WTC11 (cell line): ENCODE measurements at regions not wholly inside any gene's neighbourhood (a gene's known extent, or its start where the extent isn't known, plus 50 kb on each side); places are given as distances from the start of the nearest gene placed in this dataset.
"Not testable (repeated sequence)": the region's sequence is repeated elsewhere in the genome, so short reads cannot be mapped to it uniquely, and the experiment has no call there.

Experiments
- ATAC-seq: fragments of 200-7000 bp; cut with Tn5 transposase; 2 replicates; pipeline ENCODE4 v1.10.0; 2021; ENCODE audit warnings: mild to moderate bottlenecking, moderate library complexity
- CTCF ChIA-PET: fragments of 300-600 bp; sonication (Branson Sonifier 250); formaldehyde crosslinking; loops from one replicate; lab custom pipeline; 2021; ENCODE audit warnings: antibody characterized with exemption; lab: Charles Lee
- POLR2A ChIA-PET: fragments of 350-600 bp; sonication (Branson Sonifier 250); formaldehyde crosslinking; loops from one replicate; lab custom pipeline; 2021; ENCODE audit warnings: antibody characterized with exemption; lab: Charles Lee
- DNase-seq: peaks from one replicate; pipeline ENCODE4 v3.0.0; 2021; ENCODE audit warnings: low spot score
- H3K27ac Mint-ChIP-seq: 2 replicates; pipeline ENCODE4 v1.8.0; 2021; ENCODE audit warnings: mixed read lengths
- H3K27me3 Mint-ChIP-seq: 2 replicates; pipeline ENCODE4 v1.8.0; 2021; ENCODE audit warnings: low read depth, mild to moderate bottlenecking, moderate library complexity, mixed read lengths
- H3K36me3 Mint-ChIP-seq: 2 replicates; pipeline ENCODE4 v1.8.0; 2021; ENCODE audit warnings: mixed read lengths
- H3K4me1 Mint-ChIP-seq: 2 replicates; pipeline ENCODE4 v1.8.0; 2022; ENCODE audit warnings: mixed read lengths
- H3K4me3 Mint-ChIP-seq: 2 replicates; pipeline ENCODE4 v1.8.0; 2021; ENCODE audit warnings: mild to moderate bottlenecking, moderate library complexity, mixed read lengths
- H3K9me3 Mint-ChIP-seq: 2 replicates; pipeline ENCODE4 v1.8.0; 2021; ENCODE audit warnings: mixed read lengths
- CTCF ChIP-seq: fragments of 200-600 bp; IDR thresholded peaks from 2 replicates; pipeline ENCODE4 v1.8.0; 2022; ENCODE audit warnings: antibody characterized with exemption
- FOXP4 ChIP-seq: sonication (generic); formaldehyde crosslinking; IDR thresholded peaks from 2 replicates; pipeline ENCODE4 v1.8.0; 2022; ENCODE audit warnings: mild to moderate bottlenecking, missing genetic modification reagents
- GABPB1 ChIP-seq: sonication (generic); formaldehyde crosslinking; IDR thresholded peaks from 2 replicates; pipeline ENCODE4 v1.8.1; 2023; ENCODE audit warnings: mild to moderate bottlenecking, missing genetic modification reagents
- ZNF423 ChIP-seq: fragments of 250-450 bp; sonication (Bioruptor Pico); IDR thresholded peaks from 2 replicates; pipeline ENCODE4 v2.1.2; 2022; ENCODE audit warnings: mild to moderate bottlenecking, moderate library complexity
- TF ChIP-seq, protein P1 (sequence below): sonication (generic); formaldehyde crosslinking; IDR thresholded peaks from 2 replicates; pipeline ENCODE4 v1.8.0; 2022; ENCODE audit warnings: mild to moderate bottlenecking, missing genetic modification reagents

- DNase-seq, H3K36me3 Mint-ChIP-seq, ATAC-seq, POLR2A ChIA-PET, CTCF ChIA-PET, H3K27ac Mint-ChIP-seq, H3K4me3 Mint-ChIP-seq, H3K9me3 Mint-ChIP-seq: not testable (repeated sequence)
- Mint-ChIP-seq H3K27me3 (peaks cover 20% of the 10 kb centered on the region), H3K4me1 (peaks cover 20% of the 10 kb centered on the region)
These were observed 144.9 kb downstream of the IGLL1 start for GRCh38 chr22:23435186-23435585.

GRCh38 chr22:23434198-23434830 lies 145.8 kb downstream of the IGLL1 start:
- Mint-ChIP-seq H3K27me3 (peaks cover 22% of the 10 kb centered on the region), H3K4me1 (peaks cover 20% of the 10 kb centered on the region), H3K9me3 (peaks cover 11% of the 10 kb centered on the region; the same call in 1 of the 2 replicates)
- H3K4me3 Mint-ChIP-seq, H3K36me3 Mint-ChIP-seq, DNase-seq, ATAC-seq, H3K27ac Mint-ChIP-seq, POLR2A ChIA-PET: not testable (repeated sequence)
- CTCF ChIA-PET: interaction anchor here (0.8 to 1.3 kb wide), 4 partner anchors 11 to 157 kb away, joined by 3 to 6 read pairs (median 4); no protein-coding TSS in a partner anchor

DNA sequence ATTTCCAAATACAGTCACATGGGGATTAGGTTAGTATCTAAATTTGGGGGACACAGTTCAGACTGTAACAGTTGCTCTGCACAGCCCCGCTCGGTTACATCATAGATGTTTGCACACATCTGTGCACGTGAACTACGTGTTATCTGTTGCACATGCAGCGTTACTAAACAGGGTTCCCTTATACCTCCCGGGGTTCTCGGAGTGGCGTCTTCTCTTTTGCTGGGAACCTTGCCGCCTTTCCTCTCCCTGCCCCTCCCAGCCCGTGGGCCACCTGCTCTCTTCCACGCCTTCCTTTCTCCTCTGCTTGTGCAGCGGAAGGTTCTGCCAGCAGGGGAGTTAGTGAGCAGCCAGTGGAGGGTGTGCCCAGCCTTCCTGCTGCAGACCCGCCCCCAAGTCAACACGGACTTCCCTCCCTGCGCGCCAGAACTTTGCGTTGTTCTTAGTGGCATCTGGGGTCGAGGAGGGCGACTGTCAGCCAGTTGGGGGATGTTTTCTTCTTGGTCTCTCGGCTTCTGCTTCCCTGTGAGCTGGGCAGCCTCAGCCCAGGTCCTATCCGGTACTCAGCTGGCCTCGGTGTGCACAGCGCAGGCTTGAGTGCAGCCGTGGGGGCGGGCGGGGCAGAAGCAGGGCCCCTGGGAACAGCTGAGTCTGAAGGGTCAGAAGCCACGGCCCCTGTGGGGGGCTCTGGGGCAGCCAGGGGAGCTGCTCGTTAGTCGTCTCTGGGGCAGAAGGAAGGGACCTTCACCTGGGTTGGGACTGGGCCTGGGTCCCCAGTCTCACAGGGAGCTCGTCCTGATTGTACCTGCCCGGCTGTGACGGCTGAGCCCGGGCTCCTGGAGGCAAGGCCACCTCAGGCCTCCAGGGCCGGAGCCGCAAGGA lies 146.7 kb downstream of the IGLL1 start:
- POLR2A ChIA-PET, H3K27ac Mint-ChIP-seq, H3K36me3 Mint-ChIP-seq: not testable (repeated sequence)
- peak overlapping the region; percentile 54 for H3K4me3 Mint-ChIP-seq
- CTCF ChIA-PET: interaction anchor here (0.6 to 1.3 kb wide), 5 partner anchors 10 to 474 kb away, joined by 3 to 6 read pairs (median 3); no protein-coding TSS in a partner anchor
- peaks cover 15% of the 10 kb centered on the region for H3K4me1 Mint-ChIP-seq
- H3K9me3 Mint-ChIP-seq: peaks cover 11% of the 10 kb centered on the region; the same call in 1 of the 2 replicates
- peaks cover 19% of the 10 kb centered on the region for H3K27me3 Mint-ChIP-seq
- peak; percentile 68 for DNase-seq
- TF ChIP-seq CTCF (peak; percentile 34; the same call in 1 of the 2 replicates), GABPB1 (CRISPR knock-in tag) (peak; percentile 55; the same call in 1 of the 2 replicates)
- TF ChIP-seq, protein P1, sequence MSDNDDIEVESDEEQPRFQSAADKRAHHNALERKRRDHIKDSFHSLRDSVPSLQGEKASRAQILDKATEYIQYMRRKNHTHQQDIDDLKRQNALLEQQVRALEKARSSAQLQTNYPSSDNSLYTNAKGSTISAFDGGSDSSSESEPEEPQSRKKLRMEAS (CRISPR knock-in tag): peak; percentile 53; the same call in 1 of the 2 replicates
- ATAC-seq: peak; percentile 98

DNA sequence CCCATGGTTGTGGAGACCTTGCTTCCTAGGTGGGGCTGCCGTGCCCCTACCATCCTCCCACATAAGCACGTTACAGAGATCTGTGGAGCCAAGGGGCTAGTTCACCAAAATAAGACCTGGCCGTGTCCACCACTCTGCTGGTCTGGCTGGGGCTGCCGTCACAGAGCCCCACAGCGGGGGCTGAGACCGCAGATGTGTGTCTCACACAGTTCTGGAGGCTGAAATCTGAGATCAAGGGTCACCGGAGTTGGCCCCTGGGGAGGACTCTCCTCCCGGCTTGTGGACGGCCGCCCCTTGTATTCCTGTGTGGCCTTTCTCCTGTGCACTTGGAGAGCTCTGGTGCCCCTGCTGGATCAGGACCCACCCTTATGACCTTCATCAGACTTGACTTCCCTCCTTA lies 147.4 kb downstream of the IGLL1 start:
- H3K36me3 Mint-ChIP-seq, DNase-seq, ATAC-seq, H3K27ac Mint-ChIP-seq, CTCF ChIA-PET, POLR2A ChIA-PET: not testable (repeated sequence)
- Mint-ChIP-seq H3K27me3 (peaks cover 19% of the 10 kb centered on the region), H3K9me3 (peaks cover 15% of the 10 kb centered on the region), H3K4me1 (peaks cover 14% of the 10 kb centered on the region), H3K4me3 (0 out of 2 replicates have a peak overlapping the region, but pooled peaks have one; percentile 54)

GRCh38 chr22:23431337-23432072 lies 148.6 kb downstream of the IGLL1 start:
- peaks cover 18% of the 10 kb centered on the region for H3K9me3 Mint-ChIP-seq
- TF ChIP-seq ZNF423 (CRISPR knock-in tag): 0 out of 2 replicates have a peak, but pooled peaks have one; percentile 28
- TF ChIP-seq FOXP4 (CRISPR knock-in tag): no peak
- TF ChIP-seq, all 79 proteins: peak for 1
- Mint-ChIP-seq H3K36me3 (peaks cover 7% of the 10 kb centered on the region), H3K27ac (no peak overlapping the region), H3K4me3 (no peak overlapping the region), H3K27me3 (peaks cover 22% of the 10 kb centered on the region), H3K4me1 (peaks cover 14% of the 10 kb centered on the region)
- CTCF ChIA-PET: interaction anchor here (1.0 kb wide), 1 partner anchor 472 kb away, joined by 3 read pairs; no protein-coding TSS in a partner anchor
- POLR2A ChIA-PET: no interaction called here
- DNase-seq (no peak), ATAC-seq (no peak)

DNA sequence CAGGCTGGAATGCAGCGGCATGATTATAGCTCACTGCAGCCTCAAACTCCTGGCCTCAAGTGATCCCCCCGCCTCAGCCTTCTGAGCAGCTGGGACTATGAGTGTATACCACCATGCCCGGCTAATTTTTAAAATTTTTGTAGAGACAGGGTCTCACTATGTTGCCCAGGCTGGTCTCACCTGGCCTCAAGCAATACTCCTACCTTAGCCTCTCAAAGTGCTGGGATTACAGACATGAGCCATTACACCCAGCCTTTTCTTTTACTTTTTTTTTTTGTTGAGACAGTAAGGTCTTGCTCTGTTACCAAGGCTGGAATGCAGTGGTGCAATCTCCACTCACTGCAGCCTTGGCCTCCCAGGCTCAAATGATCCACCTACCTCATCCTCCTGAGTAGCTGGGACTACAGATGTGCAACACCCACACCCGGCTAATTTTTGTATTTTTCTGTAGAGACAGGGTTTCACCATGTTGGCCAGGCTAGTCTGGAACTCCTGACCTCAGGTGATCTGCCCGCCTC lies 155.5 kb downstream of the IGLL1 start:
- peaks cover 10% of the 10 kb centered on the region for H3K9me3 Mint-ChIP-seq
- H3K27ac Mint-ChIP-seq, H3K4me3 Mint-ChIP-seq, H3K36me3 Mint-ChIP-seq, H3K4me1 Mint-ChIP-seq, ATAC-seq, POLR2A ChIA-PET, DNase-seq, H3K27me3 Mint-ChIP-seq: not testable (repeated sequence)
- CTCF ChIA-PET: interaction anchor here (1.3 to 1.5 kb wide), 2 partner anchors 9 to 39 kb away, joined by 3 to 4 read pairs; no protein-coding TSS in a partner anchor
